Stomach (tissue), 8 donors: ENCODE measurements at regions not wholly inside any gene's neighbourhood (a gene's known extent, or its start where the extent isn't known, plus 50 kb on each side); places are given as distances from the start of the nearest gene placed in this dataset.

Experiments
- DNase-seq, 2 donors: peaks; one replicate each; pipeline versions ENCODE4 v3.0.0 to v3.0.0-alpha.2; 2013 to 2019
- H3K27ac ChIP-seq, 5 donors: fragments of 200-600 bp in 4 of 5; sonication (generic) in 4 of 5; one replicate each; pipeline ENCODE4 v1.5.1; 2013 to 2019; ENCODE audit warnings: mild to moderate bottlenecking in 1 of 5, moderate library complexity in 1 of 5
- H3K27me3 ChIP-seq, 3 donors: fragments of 200-600 bp; sonication (generic); one replicate each; pipeline ENCODE4 v1.5.1; 2017 to 2019; ENCODE audit warnings: mixed run types in 1 of 3
- H3K36me3 ChIP-seq, 4 donors: fragments of 200-600 bp; sonication (generic); 1 replicate in 3 of 4; 2 replicates in 1 of 4; pipeline ENCODE4 v1.5.1; 2016 to 2019
- H3K4me1 ChIP-seq, 4 donors: fragments of 200-600 bp; sonication (generic); one replicate each; pipeline ENCODE4 v1.5.1; 2016 to 2019
- H3K4me3 ChIP-seq, 4 donors: fragments of 200-600 bp; sonication (generic) in 3 of 4; one replicate each; pipeline ENCODE4 v1.5.1; 2016 to 2019; ENCODE audit warnings: mild to moderate bottlenecking in 1 of 4
- H3K9me3 ChIP-seq, 4 donors: fragments of 200-600 bp; sonication (generic); one replicate each; pipeline ENCODE4 v1.5.1; 2016 to 2019
- EP300 ChIP-seq: sonication (generic); formaldehyde crosslinking; IDR thresholded peaks from one replicate; pipeline ENCODE4 v1.6.1; 2017; ENCODE audit warnings: antibody characterized with exemption
- POLR2A ChIP-seq, 4 donors: fragments of 450-650 bp; IDR thresholded peaks; one replicate each; pipeline ENCODE4 v1.6.1; 2016; ENCODE audit warnings: antibody characterized with exemption in 4 of 4, control low read depth in 2 of 4, mild to moderate bottlenecking in 1 of 4, moderate library complexity in 1 of 4
- POLR2AphosphoS5 ChIP-seq, 3 donors: sonication (generic); formaldehyde crosslinking; IDR thresholded peaks; one replicate each; pipeline ENCODE4 v1.6.1; 2016; ENCODE audit warnings: antibody characterized with exemption in 3 of 3
- WGBS, 5 donors: extraction: QIAGEN DNeasy Blood & Tissue Kit in 3 of 5; methylation state at CpG; one replicate each; pipeline versions ENCODE4 v1.1.5 to v1.1.7; 2013 to 2018; 5-methylcytosine and 5-hydroxymethylcytosine counted together
- intact Hi-C: fragments of 100-400 bp; cut with DNase I; formaldehyde crosslinking; loops from one replicate; pipeline ENCODE4 v1.15.1; 2023; ENCODE audit warnings: low total_unique reads
- TF ChIP-seq, protein P1 (sequence below), 7 experiments: fragments of 450-650 bp in 4 of 7; fragments of 200-600 bp in 3 of 7; sonication (generic) in 3 of 7; IDR thresholded peaks; one replicate each; pipeline ENCODE4 v1.5.1; 2016 to 2019; ENCODE audit warnings: antibody characterized with exemption in 7 of 7, control low read depth in 2 of 7, mild to moderate bottlenecking in 1 of 7
- donor health status: healthy with polysubstance abuse.
- donor health status: Bipolar disorder and iron deficiency.
- donor health status: healthy.

DNA sequence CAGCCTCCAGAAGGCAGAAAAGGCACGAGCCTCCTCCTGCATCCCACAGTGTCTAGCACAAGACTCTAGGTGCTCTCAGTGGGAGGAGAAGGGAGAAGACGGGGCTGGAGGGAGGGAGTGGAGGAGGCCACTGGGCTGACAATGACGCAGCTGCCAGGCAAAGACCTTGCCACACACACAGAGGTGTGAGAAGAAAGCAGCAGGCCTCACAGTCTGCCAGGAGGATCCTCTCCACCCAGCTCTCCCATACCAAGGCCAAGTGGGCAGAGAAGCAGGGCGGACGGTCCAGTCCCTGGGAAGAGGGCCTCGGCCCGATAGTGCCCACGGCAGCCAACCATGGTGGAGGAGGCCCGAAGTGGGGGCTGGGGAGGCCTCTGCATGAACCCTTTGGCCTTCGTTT, 78.9 kb downstream of the NCOR2 start:
- Histone ChIP-seq H3K4me1 (peaks cover 17 to 41% (median 29%) of the 10 kb centered on the region in 4 donors), H3K27ac (peak overlapping the region in 1 of 5 donors; percentile 34), H3K9me3 (no peaks in the 10 kb centered on the region), H3K36me3 (peaks cover 24 to 70% (median 58%) of the 10 kb centered on the region in 4 donors), H3K4me3 (no peak overlapping the region), H3K27me3 (no peaks in the 10 kb centered on the region)
- 84 to 92% (median 91%) methylated on average over 3 to 10 of the region's 10 CpGs for WGBS, 5 donors
- TF ChIP-seq EP300, result no peak
- no peak for TF ChIP-seq POLR2A (IDR thresholded peaks at IDR 0.05)
- no peak for TF ChIP-seq POLR2AphosphoS5 (IDR thresholded peaks at IDR 0.05)
- TF ChIP-seq, protein P1, sequence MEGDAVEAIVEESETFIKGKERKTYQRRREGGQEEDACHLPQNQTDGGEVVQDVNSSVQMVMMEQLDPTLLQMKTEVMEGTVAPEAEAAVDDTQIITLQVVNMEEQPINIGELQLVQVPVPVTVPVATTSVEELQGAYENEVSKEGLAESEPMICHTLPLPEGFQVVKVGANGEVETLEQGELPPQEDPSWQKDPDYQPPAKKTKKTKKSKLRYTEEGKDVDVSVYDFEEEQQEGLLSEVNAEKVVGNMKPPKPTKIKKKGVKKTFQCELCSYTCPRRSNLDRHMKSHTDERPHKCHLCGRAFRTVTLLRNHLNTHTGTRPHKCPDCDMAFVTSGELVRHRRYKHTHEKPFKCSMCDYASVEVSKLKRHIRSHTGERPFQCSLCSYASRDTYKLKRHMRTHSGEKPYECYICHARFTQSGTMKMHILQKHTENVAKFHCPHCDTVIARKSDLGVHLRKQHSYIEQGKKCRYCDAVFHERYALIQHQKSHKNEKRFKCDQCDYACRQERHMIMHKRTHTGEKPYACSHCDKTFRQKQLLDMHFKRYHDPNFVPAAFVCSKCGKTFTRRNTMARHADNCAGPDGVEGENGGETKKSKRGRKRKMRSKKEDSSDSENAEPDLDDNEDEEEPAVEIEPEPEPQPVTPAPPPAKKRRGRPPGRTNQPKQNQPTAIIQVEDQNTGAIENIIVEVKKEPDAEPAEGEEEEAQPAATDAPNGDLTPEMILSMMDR (IDR thresholded peaks at IDR 0.05), result no peak
- intact Hi-C loops, result no loop called here
- DNase-seq, result no peak

DNA sequence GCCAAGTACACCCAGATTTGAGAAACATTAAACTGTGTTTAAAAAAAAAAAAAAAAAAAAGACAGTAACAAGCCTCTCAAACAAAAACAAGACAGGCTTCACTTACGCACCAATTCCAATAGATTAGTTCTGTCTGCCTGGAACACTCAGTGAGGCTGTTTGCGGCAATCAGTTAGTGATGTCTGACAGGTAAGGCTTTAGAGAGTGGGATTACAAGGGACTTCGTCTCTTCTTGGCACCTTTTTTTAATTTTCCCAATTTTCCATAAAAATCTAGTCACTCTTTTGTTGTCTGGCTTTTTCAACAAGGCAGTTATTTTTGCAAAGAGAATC, 79.6 kb downstream of the NCOR2 start:
- Histone ChIP-seq H3K4me1 (peaks cover 17 to 41% (median 28%) of the 10 kb centered on the region in 4 donors), H3K27me3 (no peaks in the 10 kb centered on the region), H3K36me3 (peaks cover 30 to 70% (median 58%) of the 10 kb centered on the region in 4 donors), H3K9me3 (no peaks in the 10 kb centered on the region), H3K27ac (peak overlapping the region in 1 of 5 donors; percentile 52), H3K4me3 (no peak overlapping the region)
- DNase-seq, result no peak
- intact Hi-C loops, result no loop called here
- WGBS, 5 donors, result 77 to 88% (median 79%) methylated on average over 3 of the region's 3 CpGs
- TF ChIP-seq, protein P1 (IDR thresholded peaks at IDR 0.05), result no peak
- TF ChIP-seq POLR2AphosphoS5 (IDR thresholded peaks at IDR 0.05) (no peak), POLR2A (IDR thresholded peaks at IDR 0.05) (no peak), EP300 (no peak)

DNA sequence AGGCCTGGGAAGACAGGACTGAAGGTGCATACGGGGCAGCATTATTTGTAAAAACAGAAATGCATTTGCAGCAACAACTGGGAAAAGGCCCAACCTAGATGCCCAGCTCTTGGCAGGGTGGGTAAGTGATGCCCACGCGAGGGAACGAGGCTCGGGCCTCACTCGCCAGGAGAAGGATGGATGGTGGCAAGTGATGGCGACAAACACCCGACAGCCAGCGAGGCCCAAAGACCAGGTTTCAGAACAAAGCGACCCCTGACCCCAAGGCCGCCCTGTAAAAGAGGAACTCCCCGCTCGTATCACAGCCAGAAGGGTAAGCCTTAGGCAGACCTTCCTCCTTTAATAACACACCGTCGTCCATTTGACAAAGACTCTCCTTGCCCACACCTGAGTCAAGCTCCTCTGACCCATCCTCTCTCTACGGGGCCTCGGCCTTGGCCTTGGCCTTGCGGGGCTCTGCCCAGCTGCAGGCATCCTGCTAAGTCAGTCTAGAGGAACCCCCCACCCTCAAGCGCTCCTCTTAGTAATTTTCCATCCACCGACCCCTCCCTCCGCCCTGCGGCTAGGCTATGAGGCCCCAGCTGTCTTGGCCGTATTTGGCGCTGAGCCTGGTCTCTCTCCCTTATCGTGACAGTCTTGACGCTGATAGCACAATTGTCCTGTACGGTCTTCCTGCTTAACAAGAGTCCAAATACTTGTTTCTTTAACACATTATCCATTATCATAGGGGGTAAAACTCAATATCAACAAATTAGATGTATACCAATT, 80.2 kb downstream of the NCOR2 start:
- DNase-seq, result peak in 1 of 2 donors; percentile 72
- peaks cover 33 to 71% (median 58%) of the 10 kb centered on the region in 4 donors for H3K36me3 ChIP-seq
- H3K4me1 ChIP-seq, result peaks cover 17 to 41% (median 27%) of the 10 kb centered on the region in 4 donors
- WGBS, 5 donors, result 59 to 80% (median 77%) methylated on average over 27 of the region's 27 CpGs
- TF ChIP-seq EP300 (no peak), POLR2AphosphoS5 (IDR thresholded peaks at IDR 0.05) (no peak), POLR2A (IDR thresholded peaks at IDR 0.05) (no peak)
- TF ChIP-seq, protein P1 (IDR thresholded peaks at IDR 0.05), result no peak
- no peaks in the 10 kb centered on the region for H3K9me3 ChIP-seq
- no peak overlapping the region for H3K4me3 ChIP-seq
- peak overlapping the region in 2 of 5 donors; percentile 26 to 52 for H3K27ac ChIP-seq
- H3K27me3 ChIP-seq, result no peaks in the 10 kb centered on the region
- intact Hi-C loops, result no loop called here

DNA sequence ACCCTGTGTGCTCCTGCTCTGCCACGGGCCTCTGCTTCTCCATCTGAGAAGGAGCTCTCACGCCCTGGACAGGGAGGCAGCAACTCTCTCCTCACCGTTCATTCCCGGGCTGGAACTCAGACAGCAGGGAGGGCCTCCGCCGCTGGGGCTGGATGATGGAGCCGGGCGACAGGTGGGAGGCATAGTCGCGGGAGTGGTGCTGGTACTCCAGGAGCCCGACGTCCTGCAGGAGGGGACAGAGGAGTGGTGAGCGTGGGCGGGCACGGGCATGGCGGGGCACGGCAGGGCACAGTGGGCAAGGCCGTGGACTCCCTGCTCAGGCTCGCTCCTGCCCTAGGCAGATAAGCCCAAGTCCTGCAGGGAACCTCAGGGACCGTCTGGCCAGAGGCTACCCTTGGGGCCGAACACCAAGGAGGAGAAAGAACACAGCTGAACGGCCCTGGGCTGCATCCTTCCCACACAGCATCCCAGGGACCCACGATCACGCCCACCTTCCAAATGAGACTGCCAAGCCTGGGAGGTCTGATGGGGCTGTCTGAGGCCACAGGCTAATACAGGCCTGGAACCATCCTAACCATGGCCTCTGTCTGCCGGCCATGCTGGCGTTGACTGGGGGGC, 81.0 kb downstream of the NCOR2 start:
- TF ChIP-seq POLR2A (IDR thresholded peaks at IDR 0.05) (no peak), EP300 (no peak), POLR2AphosphoS5 (IDR thresholded peaks at IDR 0.05) (no peak)
- TF ChIP-seq, protein P1 (IDR thresholded peaks at IDR 0.05), result no peak
- H3K36me3 ChIP-seq, result peaks cover 33 to 71% (median 58%) of the 10 kb centered on the region in 4 donors
- no peak for DNase-seq
- H3K9me3 ChIP-seq, result no peaks in the 10 kb centered on the region
- H3K4me1 ChIP-seq, result peaks cover 15 to 38% (median 28%) of the 10 kb centered on the region in 4 donors
- H3K27ac ChIP-seq, result peak overlapping the region in 1 of 5 donors; percentile 26
- WGBS, 5 donors, result 84 to 89% (median 87%) methylated on average over 24 to 26 of the region's 26 CpGs
- intact Hi-C loops, result no loop called here
- H3K27me3 ChIP-seq, result no peaks in the 10 kb centered on the region
- no peak overlapping the region for H3K4me3 ChIP-seq
